ENCODE measurements at regions not wholly inside any gene's neighbourhood (a gene's known extent, or its start where the extent isn't known, plus 50 kb on each side); places are given as distances from the start of the nearest gene placed in this dataset.

- TF ChIP-seq ETV6 (IDR thresholded peaks at IDR 0.05; ENCODE audit: borderline replicate concordance in 1 of 2, low read depth in 2 of 2, low read length in 1 of 2), result no peak
- no peak for TF ChIP-seq ETV6 (CRISPR knock-in tag; IDR thresholded peaks at IDR 0.05; ENCODE audit: borderline replicate concordance)
- TF ChIP-seq NR2F6 (CRISPR knock-in tag; IDR thresholded peaks at IDR 0.05), result no peak
- no peak for TF ChIP-seq TCF7L2 (IDR thresholded peaks at IDR 0.05; ENCODE audit: low read depth, low read length)
- TF ChIP-seq ZBTB34 (CRISPR knock-in tag; IDR thresholded peaks at IDR 0.05), result no peak
- TF ChIP-seq NCOA6 (IDR thresholded peaks at IDR 0.05), result no peak
- no peak for TF ChIP-seq ATF6 (CRISPR knock-in tag; IDR thresholded peaks at IDR 0.05)
Observed at GRCh38 chrX:150058728-150059127, 120.4 kb upstream of the EOLA2 start (continued).

GRCh38 chrX:150060406-150060805 lies 122.1 kb upstream of the EOLA2 start:
- no TSS peak for BruUV-seq (replicated peaks)
- no peaks in the 10 kb centered on the region for H3K79me2 ChIP-seq (ENCODE audit: control insufficient read depth, insufficient read depth, low read length)
- DNase-seq (ENCODE audit: extremely low read depth in 1 of 4, low spot score in 3 of 4) (no peak), FAIRE-seq (no peak), ATAC-seq (no peak)
- no peak overlapping the region for H3K27ac ChIP-seq (ENCODE audit: extremely low read depth, low read depth, low read length)
- no peak overlapping the region for H3K9ac ChIP-seq (ENCODE audit: insufficient read depth in 1 of 2, low read depth in 2 of 2, low read length in 2 of 2)
- in situ Hi-C loops (cut with MboI) (no loop called here), intact Hi-C loops (cut with micrococcal nuclease) (no loop called here)
- H2AFZ ChIP-seq (ENCODE audit: low read depth, low read length), result no peak overlapping the region
- H3K9me1 ChIP-seq (ENCODE audit: control insufficient read depth, insufficient read depth, low read length), result no peaks in the 10 kb centered on the region
- H3K4me3 ChIP-seq, result no peak overlapping the region
- WGBS (ENCODE audit: insufficient coverage, low coverage, missing lambda C conversion rate), result 0% methylated on average over 6 of the region's 7 CpGs
- no peaks in the 10 kb centered on the region for H3K27me3 ChIP-seq (ENCODE audit: control insufficient read depth in 2 of 2, insufficient read depth in 2 of 2, low read length in 2 of 2)
- no peak overlapping the region for H3K4me2 ChIP-seq (ENCODE audit: insufficient read depth, low read length)
- H3K4me1 ChIP-seq (replicated peaks in 1 of 2; ENCODE audit: control insufficient read depth in 2 of 2, insufficient read depth in 2 of 2, low read length in 2 of 2), result no peaks in the 10 kb centered on the region
- no peaks in the 10 kb centered on the region for H3K36me3 ChIP-seq (ENCODE audit: control insufficient read depth, insufficient read depth, low read length)
- ChIA-PET CTCF (ENCODE audit: low intra/inter-chr PET ratio) (no interaction called here), POLR2A (interaction anchor here (0.7 kb wide), 1 partner anchor 24 kb away, joined by 3 read pairs; no protein-coding TSS in a partner anchor)
- H4K20me1 ChIP-seq (replicated peaks; ENCODE audit: control insufficient read depth, insufficient read depth, low read length), result no peaks in the 10 kb centered on the region
- H3K9me3 ChIP-seq (replicated peaks; ENCODE audit: control insufficient read depth, insufficient read depth, low read depth, low read length), result no peaks in the 10 kb centered on the region
- TF ChIP-seq BMI1 (IDR thresholded peaks at IDR 0.05; ENCODE audit: low read length), result no peak
- TF ChIP-seq ZBTB34 (CRISPR knock-in tag; IDR thresholded peaks at IDR 0.05), result no peak
- TF ChIP-seq FIP1L1 (IDR thresholded peaks at IDR 0.05; ENCODE audit: low read depth, low read length, poor library complexity, severe bottlenecking), result no peak
- no peak for TF ChIP-seq GTF3C2 (IDR thresholded peaks at IDR 0.05; ENCODE audit: borderline replicate concordance, extremely low read depth, insufficient read length)
- TF ChIP-seq ZC3H11A (IDR thresholded peaks at IDR 0.05; ENCODE audit: low read depth, low read length), result no peak

Data from K562 (cell line).